HT-29 (cell line): ENCODE measurements at regions not wholly inside any gene's neighbourhood (a gene's known extent, or its start where the extent isn't known, plus 50 kb on each side); places are given as distances from the start of the nearest gene placed in this dataset.
"Not testable (repeated sequence)": the region's sequence is repeated elsewhere in the genome, so short reads cannot be mapped to it uniquely, and the experiment has no call there.

ENCODE experiments used
- DNase-seq: peaks from one replicate; pipeline ENCODE4 v3.0.0-alpha.2; 2015; ENCODE audit warnings: low spot score

GRCh38 chrX:150212672-150213480 is 150.2 kb upstream of the MAMLD1 start:
- DNase-seq, result no peak

GRCh38 chrX:150213481-150214030 is 149.6 kb upstream of the MAMLD1 start:
- no peak for DNase-seq

- DNase-seq, result not testable (repeated sequence)
These were observed 147.1 kb upstream of the MAMLD1 start for GRCh38 chrX:150216000-150216399.

GRCh38 chrX:150216716-150217115 is 146.4 kb upstream of the MAMLD1 start:
- no peak for DNase-seq

- no peak for DNase-seq
These were observed 145.5 kb upstream of the MAMLD1 start for GRCh38 chrX:150217609-150218008.

- DNase-seq, result no peak
These were observed 143.5 kb upstream of the MAMLD1 start for GRCh38 chrX:150219374-150220185.

GRCh38 chrX:150223176-150224015 is 139.7 kb upstream of the MAMLD1 start:
- no peak for DNase-seq

GRCh38 chrX:150224676-150225075 is 138.4 kb upstream of the MAMLD1 start:
- DNase-seq, result no peak

- no peak for DNase-seq
These were observed 137.9 kb upstream of the MAMLD1 start for GRCh38 chrX:150225266-150225665.

GRCh38 chrX:150225756-150226155 is 137.4 kb upstream of the MAMLD1 start:
- DNase-seq, result no peak

- DNase-seq, result no peak
These were observed 136.7 kb upstream of the MAMLD1 start for GRCh38 chrX:150226223-150226965.

GRCh38 chrX:150227321-150227860 is 135.7 kb upstream of the MAMLD1 start:
- DNase-seq, result no peak

GRCh38 chrX:150227873-150228410 is 135.2 kb upstream of the MAMLD1 start:
- DNase-seq, result no peak

- DNase-seq, result no peak
These were observed 134.7 kb upstream of the MAMLD1 start for GRCh38 chrX:150228431-150228830.

GRCh38 chrX:150229030-150229429 is 134.1 kb upstream of the MAMLD1 start:
- no peak for DNase-seq

GRCh38 chrX:150229481-150229880 is 133.6 kb upstream of the MAMLD1 start:
- no peak for DNase-seq

GRCh38 chrX:150230952-150231351 is 132.2 kb upstream of the MAMLD1 start:
- not testable (repeated sequence) for DNase-seq

GRCh38 chrX:150231368-150231767 is 131.7 kb upstream of the MAMLD1 start:
- DNase-seq, result not testable (repeated sequence)

- not testable (repeated sequence) for DNase-seq
These were observed 130.9 kb upstream of the MAMLD1 start for GRCh38 chrX:150232222-150232621.

- no peak for DNase-seq
These were observed 129.0 kb upstream of the MAMLD1 start for GRCh38 chrX:150234126-150234525.
